ENCODE measurements at regions not wholly inside any gene's neighbourhood (a gene's known extent, or its start where the extent isn't known, plus 50 kb on each side); places are given as distances from the start of the nearest gene placed in this dataset.

DNA sequence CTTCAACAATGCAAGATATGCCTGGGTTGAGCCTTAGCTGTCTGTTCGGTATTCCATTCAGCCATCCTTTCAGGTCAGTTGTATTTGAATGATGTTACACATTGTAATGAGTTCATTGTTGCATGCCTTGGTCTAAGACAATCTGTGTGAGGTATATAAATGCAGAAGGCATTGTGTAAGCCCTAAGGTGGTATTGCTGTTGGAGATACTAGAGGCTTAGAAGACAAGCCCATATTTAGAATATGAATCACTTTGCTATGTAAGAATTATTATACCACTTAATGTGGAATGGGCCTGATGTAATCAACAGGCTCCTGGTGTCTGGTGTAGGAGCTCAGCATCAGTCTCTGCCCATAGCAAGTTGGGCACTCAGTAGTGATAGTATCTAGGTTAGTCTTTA, 473.4 kb upstream of the GNPDA2 start:
- no peak for DNase-seq

DNA sequence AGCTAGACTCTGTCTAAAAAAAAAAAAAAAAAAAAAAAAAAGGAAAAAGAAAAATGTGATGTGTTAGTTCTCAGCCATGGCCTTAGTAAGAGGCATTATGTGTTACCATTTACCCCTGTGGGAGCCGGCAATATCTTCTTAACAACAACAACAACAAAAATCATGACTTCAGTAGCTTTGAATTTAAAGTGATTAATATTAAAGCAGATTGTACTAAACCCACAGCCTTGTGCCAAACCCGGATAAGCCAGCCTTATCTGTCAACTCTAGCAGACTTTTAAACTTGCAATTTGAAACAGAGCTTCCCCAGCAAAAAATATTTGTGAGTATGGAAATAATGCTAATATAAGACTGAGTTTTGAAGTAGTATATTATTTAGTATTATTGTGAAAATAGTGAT, 462.1 kb upstream of the GNPDA2 start:
- DNase-seq, result no peak

DNA sequence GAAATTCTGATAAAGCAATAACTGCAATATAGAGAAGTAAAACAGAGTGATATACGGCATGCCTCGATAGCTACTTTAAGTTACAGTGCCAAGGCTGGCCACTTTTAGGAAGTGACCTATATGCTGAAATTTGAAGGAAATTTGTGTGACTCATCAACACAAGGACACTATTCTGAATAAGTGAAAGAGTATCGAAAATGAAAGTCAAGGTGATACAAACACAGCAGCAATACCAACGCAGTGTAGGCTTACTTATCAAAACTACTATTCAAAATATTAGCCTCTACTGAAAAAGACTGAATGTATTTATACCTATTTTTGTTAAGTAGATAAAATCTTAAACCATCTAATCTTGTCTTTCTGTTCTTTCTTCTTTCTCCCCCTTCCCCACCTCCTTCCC, 459.9 kb upstream of the GNPDA2 start:
- DNase-seq, result no peak

DNA sequence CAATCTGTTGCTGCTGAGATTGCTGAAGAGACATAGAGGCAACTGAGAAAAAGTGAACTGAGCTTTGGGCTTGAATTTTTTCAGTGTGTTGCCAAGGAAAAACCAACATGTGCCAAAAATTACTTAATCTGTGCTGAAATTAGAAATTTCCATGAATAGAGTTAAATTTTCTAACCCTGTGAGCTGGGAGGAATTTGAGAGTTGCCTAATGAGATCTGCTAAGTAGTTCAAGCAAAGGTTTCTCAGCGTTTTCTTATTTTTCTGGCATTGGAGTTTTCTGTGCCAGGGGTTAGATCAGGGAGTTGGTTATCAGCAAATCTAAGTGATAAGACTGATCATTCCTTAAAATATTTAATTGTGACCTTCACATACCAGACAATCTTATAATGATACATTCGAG, 457.5 kb upstream of the GNPDA2 start:
- DNase-seq, result no peak

DNA sequence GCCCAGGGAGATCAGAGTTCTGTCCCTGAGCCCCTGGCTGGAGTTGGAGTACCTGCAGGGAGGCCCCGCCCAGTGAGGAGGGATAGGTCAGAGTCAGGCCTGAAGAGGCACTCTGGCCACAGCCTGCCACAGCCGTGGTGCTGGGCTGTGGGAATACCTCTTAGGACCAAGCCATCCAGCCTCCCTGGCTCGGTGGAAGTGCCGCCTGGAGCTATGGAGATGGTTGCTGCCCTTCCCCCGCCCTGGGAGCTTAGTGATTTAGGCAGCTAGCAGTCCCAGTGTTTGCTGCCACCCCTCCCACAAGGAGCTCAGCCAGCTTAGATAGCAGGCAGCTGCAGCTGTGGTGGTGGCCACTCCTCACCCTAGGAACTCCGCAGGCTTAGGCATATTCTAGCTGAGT, 446.3 kb upstream of the GNPDA2 start:
- DNase-seq, result no peak

DNA sequence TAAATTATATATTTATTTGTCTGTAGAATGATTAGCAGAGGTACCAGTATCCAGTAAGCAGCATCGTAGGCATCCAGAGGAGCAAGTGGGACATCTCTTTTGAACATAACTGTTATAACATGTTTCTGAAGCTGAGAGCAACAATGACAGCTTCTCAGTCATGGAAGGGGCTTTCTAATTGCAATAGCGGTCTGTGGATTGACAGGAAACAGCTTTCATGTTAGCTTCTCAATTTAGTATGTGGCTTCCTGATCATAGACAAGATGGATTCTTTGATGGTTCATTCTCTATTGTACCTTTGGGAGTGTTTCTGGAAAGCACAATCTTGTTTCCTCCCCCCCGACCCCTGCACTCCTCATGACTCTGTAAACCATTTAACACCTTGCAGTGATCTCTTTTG, 434.6 kb upstream of the GNPDA2 start:
- no peak for DNase-seq

DNA sequence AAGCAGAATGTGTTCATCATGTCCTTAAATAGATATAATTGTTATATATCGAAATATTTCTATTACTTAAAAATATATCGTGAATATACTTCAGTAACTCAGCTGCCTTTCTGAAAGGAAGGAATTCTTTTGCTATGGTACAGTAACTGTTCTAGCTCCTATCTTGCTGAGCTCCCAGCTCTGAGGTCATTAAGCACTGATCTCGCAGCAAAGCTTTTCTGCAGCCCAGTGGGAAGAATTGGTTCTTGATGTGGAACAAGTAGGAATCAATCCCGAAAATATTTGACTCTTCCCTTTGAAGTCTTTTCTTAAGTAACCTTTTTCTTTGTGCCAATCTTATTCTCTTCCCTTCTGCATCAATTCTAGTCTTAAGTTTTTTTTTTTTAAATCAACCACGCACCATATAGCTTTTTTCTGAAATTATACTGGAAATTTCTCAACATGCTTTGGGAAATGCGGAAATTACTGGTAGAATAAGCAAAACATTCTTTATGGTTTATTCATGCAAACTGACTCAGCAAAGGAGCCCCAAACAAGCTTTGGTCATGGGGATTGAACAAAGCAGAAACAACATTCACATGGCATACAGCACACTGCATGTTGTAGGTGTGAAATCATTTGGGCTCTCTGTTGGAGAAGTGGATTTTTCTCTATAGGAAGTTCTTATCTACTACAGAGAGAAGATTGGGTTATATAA, 428.9 kb upstream of the GNPDA2 start:
- no peak for DNase-seq

DNA sequence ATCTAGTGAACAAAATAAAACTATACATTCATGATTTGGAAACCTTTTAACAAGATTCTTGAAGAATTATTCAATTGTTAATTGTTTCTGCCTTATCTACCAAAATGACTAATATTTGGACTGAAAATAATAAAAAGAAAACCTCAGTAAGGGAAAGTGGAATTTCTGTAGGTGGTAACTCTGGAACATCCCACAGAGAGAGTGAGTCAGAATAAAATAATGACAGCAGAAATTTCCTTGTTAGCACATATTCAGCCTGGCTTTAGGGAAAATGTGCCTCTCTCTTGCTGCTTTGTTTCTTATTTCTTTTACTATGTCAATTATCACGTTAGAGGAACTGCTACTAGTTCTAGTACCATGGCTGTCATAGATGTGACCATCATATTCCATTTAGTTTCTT, 421.5 kb upstream of the GNPDA2 start:
- DNase-seq, result no peak

DNA sequence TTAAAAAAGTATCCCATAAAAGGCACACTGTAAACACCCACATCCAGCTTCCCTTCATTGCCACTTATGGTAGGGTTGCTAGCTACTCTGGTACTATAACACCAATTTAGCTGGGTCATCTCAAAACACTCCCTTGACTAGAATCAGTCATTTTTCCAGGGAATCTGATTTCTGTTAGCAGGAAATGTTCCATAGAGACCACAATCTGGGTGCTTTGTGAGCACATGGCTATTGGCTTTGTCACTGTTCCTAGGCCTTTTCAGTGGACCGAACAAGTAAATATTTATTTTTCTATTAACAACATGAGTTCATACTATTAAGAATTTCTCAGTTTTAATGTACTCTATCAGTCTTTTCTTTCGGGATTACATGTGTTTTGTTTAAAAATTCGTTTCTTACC, 404.7 kb upstream of the GNPDA2 start:
- no peak for DNase-seq

DNA sequence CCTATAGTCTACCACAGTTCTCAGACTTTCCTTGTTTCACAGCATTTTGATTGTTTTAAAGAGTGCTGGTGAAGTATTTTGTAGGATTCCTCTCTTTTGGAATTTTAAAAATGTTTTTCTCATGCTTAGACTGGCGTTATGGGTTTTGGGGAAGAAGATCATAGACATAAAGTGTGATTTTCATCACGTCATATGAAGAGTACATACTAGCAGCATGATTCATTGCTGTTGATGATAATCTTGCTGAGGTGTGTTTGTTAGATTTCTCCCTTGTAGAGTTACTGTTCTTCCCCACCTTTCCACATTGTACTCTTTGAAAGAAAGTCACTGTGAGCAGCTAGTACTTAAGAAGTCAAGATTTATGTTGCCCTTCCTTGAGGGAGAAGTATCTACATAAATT, 396.1 kb upstream of the GNPDA2 start:
- DNase-seq, result no peak

DNA sequence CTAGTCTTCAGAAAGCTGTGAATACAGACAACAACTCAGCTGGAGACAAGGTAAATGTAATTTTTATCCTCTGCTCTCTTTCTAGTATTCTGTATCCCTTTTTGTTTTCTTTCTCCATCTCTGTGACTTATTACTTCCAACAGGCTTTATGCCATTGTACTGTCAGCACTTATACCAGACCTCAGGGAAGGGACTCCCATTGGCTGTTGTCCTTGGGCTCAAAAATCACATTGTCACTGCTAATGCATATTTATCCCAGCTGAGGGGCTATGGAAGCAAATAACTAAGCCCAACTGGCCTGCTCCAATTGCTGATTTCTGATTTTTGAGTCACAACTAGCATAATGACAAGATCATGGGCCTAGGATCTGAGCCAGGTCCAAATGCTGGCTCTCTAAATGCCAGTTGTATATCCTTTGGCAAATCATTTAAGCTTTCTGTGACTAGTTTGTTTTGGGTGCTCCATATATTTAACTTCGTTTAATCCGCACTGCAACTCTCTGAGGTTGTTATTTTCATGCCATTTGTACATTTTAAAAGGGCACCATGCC, 395.1 kb upstream of the GNPDA2 start:
- DNase-seq, result no peak

DNA sequence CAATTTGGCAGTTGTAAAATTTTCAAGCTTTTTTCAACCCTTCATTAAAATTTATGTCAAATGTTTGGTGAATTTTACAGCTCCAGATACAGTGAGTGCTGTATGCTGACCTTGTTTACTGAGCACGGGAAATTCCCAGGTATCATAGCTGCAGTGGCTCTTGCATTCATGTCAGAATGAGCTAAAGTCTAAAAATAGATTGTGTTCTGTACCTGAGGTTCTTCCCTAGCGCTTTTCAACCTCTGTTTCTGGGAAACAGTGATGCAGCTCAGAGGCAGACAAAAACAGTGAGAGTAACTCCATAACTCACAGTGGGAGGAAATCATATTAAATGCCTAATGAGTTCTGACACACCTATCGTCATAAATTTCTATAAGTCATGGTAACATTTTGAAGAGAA, 393.8 kb upstream of the GNPDA2 start:
- DNase-seq, result no peak

DNA sequence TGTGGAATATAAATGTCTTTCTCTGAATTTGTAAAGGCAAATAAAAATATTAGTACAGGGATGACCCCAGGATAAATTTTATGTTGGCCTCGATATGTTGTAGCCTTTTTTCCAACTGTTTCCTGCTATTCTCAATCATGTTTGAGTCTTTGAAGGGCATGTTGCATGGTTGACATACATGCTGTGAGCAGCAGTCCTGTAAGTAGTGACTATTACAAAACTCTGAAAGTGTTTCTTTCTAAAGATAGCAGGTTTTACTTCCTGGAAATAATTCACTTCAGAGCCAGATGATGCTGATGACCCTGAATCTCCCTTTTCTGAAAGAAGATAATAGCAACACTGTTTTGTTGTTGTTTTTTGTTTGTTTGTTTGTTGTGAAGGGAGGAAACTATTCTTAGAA, 393.0 kb upstream of the GNPDA2 start:
- DNase-seq, result no peak

DNA sequence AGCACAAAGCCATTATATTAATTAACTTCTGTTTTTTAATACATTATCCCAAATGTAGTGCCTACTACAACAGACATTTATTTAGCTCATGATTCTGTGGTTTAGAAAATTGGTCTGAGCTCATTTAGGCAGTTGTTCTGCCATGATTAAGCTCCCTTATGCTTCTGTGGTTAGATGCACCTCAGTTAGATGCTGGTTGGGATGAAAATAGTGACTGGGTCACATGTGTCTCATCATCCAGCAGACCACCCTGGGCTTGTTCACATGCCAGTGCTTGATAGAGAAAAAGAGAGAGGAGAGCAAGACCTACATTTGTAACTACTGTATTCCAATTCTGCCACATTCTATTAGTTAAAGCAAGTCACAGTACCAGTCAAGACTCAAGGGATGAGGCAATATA, 376.4 kb upstream of the GNPDA2 start:
- no peak for DNase-seq

DNA sequence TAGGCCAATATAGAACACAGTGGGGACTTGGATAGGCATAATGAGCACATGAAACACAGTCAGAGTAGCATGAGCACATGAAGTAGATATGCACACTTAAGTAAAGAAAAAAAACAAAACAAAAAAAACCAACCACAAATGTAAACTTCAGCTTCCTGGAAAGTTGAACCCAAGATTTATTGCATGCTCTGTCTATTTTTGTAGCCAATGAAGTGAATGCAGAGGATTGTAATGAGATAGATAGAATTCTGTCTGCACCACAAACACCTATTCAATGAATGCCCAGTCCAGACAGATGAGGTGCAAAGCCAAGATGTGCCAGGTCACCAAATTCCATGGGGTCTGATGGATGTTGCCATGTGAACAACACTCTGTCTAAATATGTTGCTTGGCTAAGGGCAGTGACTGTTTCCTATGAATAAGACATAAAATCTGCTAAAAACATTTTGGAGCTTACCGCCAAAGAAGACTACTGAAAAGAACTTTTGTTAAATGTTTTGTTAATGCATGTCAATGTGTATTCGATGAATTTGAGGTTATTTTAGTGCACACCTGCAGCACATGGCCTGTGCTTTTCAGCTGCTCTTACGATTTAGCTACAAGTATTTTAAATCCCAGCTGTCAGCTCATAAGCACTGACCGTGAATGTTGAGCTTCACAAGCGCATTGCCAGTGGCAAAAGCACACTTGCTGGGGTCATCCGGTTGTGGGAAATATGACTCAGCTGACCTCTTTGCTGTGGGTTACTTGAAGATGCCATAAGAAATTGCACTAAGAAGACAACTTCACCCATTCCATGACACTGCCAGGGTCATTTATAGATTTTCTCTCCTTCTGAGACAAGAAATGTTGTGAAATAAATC, 374.8 kb upstream of the GNPDA2 start:
- no peak for DNase-seq

DNA sequence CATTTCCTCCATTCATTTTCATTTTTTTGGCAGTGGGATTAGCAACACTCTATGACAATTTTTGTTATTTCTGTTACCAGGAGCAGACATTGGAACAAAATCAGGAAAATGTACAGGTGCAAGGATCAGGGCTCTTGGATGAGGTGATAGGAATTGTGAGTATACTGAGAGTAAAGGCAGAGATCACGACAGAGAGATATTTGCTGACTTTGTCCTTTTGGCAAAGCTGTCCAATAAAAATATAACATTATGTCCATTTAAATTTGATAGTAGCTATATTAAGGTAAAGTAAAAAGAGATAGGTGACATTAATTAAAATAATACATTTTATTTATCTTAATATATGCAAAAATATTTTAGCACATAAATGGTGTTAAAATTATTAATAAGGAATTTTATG, 373.1 kb upstream of the GNPDA2 start:
- no peak for DNase-seq

DNA sequence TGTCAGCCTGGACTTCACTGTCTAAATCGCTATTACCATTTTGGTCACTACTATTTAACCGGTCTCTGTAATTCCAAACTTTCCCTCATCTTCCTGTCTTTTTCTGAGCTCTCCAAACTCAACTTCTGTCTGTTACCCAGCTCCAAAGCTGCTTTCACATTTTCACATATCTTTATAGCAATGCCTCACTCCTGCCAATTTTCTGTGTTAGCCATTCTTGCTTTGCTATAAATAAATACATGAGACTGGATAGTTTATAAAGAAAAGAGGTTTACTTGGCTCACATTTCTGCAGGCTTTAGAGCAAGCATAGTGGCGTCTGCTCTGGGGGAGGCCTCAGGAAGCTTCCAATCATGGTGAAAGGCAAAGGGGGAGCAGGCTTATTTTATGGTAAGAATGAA, 368.3 kb upstream of the GNPDA2 start:
- DNase-seq, result no peak

DNA sequence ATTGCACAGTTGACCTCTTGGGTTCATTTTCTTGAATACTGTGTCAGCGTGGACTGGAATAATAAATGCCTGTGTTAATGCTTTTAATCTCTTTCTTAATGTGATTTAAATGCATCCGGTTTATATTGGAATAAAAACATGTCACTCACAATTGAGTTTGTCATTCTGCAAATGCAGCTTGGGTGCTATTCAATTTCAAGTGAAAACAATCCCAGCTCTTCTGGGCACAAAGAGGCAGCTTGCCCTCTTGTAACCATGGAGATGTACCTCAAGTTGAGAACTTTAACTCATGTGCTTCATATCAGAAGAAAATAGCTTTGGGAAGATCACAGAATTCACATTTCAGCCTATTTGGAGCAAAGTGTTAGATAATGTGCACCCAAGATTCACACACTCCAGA, 355.7 kb upstream of the GNPDA2 start:
- no peak for DNase-seq

DNA sequence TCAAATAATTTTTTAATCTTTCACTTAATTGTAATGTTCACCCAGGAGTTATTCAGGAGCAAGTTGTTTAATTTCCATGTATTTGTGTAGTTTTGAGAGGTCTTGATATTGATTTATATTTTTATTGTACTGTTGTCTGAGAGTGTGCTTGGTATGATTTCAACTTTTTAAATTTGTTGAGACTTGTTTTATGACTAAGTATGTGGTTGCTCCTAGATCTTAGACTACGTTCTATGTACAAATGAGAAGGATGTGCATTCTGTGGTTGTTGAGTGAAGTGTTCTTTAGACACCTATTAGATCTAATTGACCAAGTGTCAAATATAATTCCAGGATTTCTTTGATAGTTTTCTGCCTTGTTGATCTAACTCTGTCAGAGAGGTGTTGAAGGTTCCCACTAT, 353.3 kb upstream of the GNPDA2 start:
- no peak for DNase-seq

DNA sequence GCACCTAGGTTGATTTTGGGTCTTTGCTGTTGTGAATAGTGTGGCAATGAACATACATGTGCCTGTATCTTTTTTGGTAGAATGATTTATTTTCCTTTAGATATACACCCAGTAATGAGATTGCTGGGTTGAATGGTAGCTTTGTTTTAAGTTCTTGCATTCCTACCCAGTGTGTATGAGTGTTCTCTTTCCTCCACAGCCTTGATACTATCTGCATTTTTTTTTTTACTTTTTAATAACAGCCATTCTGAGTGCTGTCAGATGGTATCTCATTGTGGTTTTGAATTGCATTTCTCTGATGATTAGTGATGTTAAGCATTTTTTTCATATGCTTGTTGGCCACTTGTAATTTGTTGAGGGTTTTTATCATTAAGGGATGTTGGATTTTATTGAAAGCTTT, 351.8 kb upstream of the GNPDA2 start:
- no peak for DNase-seq

DNA sequence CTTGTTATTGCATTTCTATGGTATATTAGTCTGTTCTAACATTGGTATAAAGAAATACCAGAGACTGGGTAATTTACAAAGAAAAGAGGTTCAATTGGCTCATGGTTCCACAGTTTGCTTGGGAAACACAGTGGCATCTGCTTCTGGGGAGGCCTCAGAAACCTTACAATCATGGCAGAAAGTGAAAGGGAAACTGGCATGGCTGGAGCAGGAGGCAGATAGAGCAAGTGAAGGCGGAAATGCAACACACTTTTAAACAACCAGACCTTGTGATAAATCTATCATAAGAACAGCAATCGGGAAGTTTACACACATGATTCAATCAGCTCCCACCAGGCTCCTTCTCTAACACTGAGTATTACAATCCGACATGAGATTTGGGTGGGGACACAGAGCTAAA, 346.6 kb upstream of the GNPDA2 start:
- DNase-seq, result no peak

DNA sequence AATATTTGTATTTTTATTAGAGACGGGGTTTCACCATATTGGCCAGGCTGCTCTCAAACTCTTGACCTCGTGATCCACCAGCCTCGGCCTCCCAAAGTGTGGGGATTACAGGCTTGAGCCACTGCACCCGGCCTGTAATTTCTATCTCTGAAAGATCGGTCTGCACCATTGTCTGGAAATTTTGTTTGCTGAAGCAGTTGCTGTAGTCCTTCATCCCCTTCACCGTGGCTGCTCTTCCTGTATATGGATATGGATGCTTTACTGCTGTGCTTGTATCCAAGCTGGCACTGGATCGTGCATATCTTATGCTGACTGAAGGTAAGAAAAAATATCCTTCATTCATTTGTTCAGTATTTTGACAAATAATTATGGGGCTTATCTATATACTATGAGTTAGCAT, 338.4 kb upstream of the GNPDA2 start:
- no peak for DNase-seq

DNA sequence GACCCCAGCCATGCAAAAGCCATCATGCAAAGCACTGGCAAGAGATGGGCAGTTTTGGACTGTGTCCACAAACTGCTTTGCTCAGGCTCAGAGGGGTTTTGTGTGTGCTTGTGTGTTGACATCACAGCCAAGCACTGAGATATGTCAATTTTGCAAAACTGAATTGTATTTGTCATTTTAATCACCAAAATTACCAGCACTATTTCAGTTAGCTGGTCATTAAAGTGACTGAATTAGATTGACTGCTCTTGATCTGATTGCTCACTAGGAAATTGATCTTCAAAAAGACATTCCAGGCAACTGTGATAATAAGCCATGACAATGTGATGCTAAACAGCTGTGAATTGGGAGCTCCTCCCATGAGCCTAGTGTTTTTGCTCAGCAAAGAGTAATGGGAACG, 337.3 kb upstream of the GNPDA2 start:
- no peak for DNase-seq

DNA sequence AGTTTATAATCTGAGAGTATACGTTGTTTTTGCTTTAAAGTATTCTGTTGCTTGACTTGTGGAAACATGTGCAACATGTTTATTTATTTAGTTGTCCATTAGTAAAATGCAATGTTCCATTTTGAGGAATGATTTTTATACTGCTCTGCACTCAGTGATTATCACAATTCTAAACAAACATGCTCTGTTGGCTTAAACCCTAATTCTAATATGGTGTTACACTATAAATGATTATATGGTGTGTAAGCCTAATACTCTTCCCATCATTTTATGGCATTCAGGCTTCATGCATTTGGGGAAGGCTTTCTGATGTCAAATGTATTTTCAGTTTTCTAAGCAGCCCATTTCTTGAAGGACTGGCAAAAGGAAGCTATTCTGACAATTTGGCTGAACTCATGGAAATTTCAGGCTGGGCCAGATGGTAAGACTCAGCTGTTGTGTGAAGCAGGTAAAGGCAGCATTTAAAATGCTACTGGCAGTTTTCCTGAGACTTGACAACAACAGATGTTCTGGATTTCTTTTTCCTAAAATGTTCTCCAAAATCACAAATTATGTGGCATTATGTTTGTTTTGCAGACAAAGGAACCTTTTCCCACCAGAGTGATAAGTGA, 336.7 kb upstream of the GNPDA2 start:
- peak; percentile 21 for DNase-seq
